Peyer's patch (tissue), 4 donors: ENCODE measurements at regions not wholly inside any gene's neighbourhood (a gene's known extent, or its start where the extent isn't known, plus 50 kb on each side); places are given as distances from the start of the nearest gene placed in this dataset.

Experiments used
- DNase-seq, 3 donors: peaks; one replicate each; pipeline ENCODE4 v3.0.0-alpha.2; 2017 to 2019
- H3K27ac ChIP-seq, 4 donors: fragments of 200-600 bp; sonication (generic); one replicate each; pipeline ENCODE4 v1.5.1; 2016 to 2019
- H3K27me3 ChIP-seq, 2 donors: fragments of 200-600 bp; sonication (generic); one replicate each; pipeline ENCODE4 v1.5.1; 2019
- H3K36me3 ChIP-seq, 3 donors: fragments of 200-600 bp; sonication (generic); one replicate each; pipeline ENCODE4 v1.5.1; 2016 to 2019
- H3K4me1 ChIP-seq, 4 donors: fragments of 200-600 bp; sonication (generic); one replicate each; pipeline ENCODE4 v1.5.1; 2016 to 2019
- H3K4me3 ChIP-seq, 4 donors: fragments of 200-600 bp; sonication (generic); 1 replicate in 3 of 4; 2 replicates in 1 of 4; pipeline ENCODE4 v1.5.1; 2016 to 2019; ENCODE audit warnings: mild to moderate bottlenecking in 1 of 4
- H3K9me3 ChIP-seq, 4 donors: fragments of 200-600 bp; sonication (generic); one replicate each; pipeline ENCODE4 v1.5.1; 2016 to 2019; ENCODE audit warnings: mild to moderate bottlenecking in 1 of 4
- POLR2A ChIP-seq, 2 donors: fragments of 450-650 bp; IDR thresholded peaks; one replicate each; pipeline ENCODE4 v1.5.1; 2017; ENCODE audit warnings: antibody characterized with exemption in 2 of 2, mild to moderate bottlenecking in 2 of 2, moderate library complexity in 2 of 2
- TF ChIP-seq, protein P1 (sequence below), 6 experiments: fragments of 450-650 bp in 4 of 6; fragments of 200-600 bp in 2 of 6; sonication (generic) in 1 of 6; IDR thresholded peaks; one replicate each; pipeline ENCODE4 v1.5.1; 2017 to 2019; ENCODE audit warnings: antibody characterized with exemption in 6 of 6, mild to moderate bottlenecking in 3 of 6, moderate library complexity in 1 of 6

DNA sequence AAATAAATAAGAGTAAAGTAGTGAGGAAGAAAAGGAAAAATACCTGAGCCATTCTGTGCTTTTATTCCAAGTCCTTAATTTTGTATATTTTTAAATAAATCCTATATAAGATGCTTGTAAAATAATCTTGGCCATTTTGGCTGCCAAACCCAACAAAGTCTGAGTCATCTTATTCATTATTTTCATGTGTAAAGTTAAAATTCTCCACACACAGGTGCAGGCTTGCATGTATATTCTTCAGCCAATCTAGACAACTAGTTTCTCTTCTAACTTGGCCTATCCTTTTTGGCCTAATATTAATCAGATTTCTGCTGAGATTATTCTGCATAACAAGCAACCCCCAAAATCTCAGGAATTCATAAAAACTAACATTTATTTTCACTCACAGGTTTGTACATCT, 189.8 kb upstream of the ATP11B start:
- TF ChIP-seq POLR2A (IDR thresholded peaks at IDR 0.05) = no peak
- TF ChIP-seq, protein P1, sequence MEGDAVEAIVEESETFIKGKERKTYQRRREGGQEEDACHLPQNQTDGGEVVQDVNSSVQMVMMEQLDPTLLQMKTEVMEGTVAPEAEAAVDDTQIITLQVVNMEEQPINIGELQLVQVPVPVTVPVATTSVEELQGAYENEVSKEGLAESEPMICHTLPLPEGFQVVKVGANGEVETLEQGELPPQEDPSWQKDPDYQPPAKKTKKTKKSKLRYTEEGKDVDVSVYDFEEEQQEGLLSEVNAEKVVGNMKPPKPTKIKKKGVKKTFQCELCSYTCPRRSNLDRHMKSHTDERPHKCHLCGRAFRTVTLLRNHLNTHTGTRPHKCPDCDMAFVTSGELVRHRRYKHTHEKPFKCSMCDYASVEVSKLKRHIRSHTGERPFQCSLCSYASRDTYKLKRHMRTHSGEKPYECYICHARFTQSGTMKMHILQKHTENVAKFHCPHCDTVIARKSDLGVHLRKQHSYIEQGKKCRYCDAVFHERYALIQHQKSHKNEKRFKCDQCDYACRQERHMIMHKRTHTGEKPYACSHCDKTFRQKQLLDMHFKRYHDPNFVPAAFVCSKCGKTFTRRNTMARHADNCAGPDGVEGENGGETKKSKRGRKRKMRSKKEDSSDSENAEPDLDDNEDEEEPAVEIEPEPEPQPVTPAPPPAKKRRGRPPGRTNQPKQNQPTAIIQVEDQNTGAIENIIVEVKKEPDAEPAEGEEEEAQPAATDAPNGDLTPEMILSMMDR (IDR thresholded peaks at IDR 0.05) = no peak
- H3K4me3 ChIP-seq = no peak overlapping the region
- no peak overlapping the region for H3K27ac ChIP-seq
- H3K36me3 ChIP-seq = no peaks in the 10 kb centered on the region
- DNase-seq = no peak
- H3K9me3 ChIP-seq = no peaks in the 10 kb centered on the region
- H3K27me3 ChIP-seq = no peaks in the 10 kb centered on the region
- H3K4me1 ChIP-seq = peaks cover 0 to 14% (median 1%) of the 10 kb centered on the region in 4 donors

DNA sequence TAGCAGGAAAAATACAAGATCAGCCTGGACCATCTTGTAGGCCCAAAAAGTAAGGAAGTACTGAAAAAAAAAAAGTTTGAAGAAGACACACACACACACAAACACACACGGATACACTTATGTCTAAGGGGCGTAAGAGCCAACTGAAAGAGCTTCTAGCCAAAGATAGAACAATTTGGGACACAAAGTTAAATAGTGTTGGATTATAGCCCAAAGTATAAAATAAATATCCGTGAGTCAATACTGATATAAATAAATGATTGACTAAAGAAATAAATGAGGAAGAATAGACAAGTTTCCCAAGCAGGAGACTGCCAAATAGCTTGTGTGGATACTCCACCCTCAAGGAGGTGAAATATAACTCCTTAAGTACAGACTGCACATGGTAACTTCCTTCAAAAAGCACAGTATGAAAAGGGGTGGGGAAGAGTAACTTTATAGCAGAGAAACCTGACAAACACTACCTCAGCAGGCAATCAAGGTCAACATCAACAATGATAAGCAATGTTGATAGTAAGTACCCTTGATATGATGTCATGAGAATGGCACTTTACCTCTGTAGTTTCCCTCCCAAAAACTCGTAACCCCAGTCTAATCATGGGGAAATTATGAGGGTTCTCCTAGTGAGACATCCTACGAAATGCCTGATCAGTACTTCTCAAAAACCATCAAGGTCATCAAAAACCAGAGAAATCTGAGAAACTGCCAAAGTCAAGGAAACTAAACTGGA, 187.3 kb upstream of the ATP11B start:
- Histone ChIP-seq H3K4me1 (peaks cover 0 to 35% (median 3%) of the 10 kb centered on the region in 4 donors), H3K36me3 (no peaks in the 10 kb centered on the region), H3K4me3 (no peak overlapping the region), H3K27ac (peak overlapping the region in 3 of 4 donors; percentile 38 to 74 (median 49)), H3K9me3 (no peaks in the 10 kb centered on the region), H3K27me3 (no peaks in the 10 kb centered on the region)
- no peak for DNase-seq
- no peak for TF ChIP-seq POLR2A (IDR thresholded peaks at IDR 0.05)
- TF ChIP-seq, protein P1 (IDR thresholded peaks at IDR 0.05) = no peak

DNA sequence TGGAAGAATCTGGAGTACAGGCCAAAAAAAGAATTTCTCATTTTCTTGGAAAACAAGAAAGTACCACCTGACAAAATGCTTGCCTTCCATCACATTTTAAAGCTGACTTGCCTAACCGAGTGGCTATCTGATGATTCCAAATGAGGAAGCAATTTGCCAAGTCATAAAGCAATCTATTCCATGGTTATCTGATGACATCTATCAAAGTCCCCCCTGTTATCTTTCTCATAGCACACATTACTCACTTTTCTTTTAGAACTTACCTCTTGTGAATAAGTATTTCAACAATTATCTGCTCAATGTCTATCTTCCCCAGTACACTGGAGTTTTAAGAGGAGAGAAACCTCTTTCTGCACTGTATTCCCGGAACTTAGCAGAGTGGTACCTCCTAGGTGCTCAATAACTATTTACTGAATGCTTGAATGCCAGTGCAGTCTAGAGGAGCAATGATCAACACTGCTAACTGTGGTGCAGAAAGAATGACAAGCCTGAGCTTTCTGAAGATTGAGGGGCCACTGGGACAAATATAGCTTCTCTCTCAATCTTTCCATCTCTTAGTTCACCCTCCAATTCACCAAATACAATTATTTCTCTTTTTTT, 186.3 kb upstream of the ATP11B start:
- DNase-seq = no peak
- Histone ChIP-seq H3K27ac (peak overlapping the region in 2 of 4 donors; percentile 41 to 53), H3K4me1 (peaks cover 0 to 35% (median 3%) of the 10 kb centered on the region in 4 donors), H3K27me3 (no peaks in the 10 kb centered on the region), H3K9me3 (no peaks in the 10 kb centered on the region), H3K36me3 (no peaks in the 10 kb centered on the region), H3K4me3 (no peak overlapping the region)
- TF ChIP-seq, protein P1 (IDR thresholded peaks at IDR 0.05) = no peak
- no peak for TF ChIP-seq POLR2A (IDR thresholded peaks at IDR 0.05)

DNA sequence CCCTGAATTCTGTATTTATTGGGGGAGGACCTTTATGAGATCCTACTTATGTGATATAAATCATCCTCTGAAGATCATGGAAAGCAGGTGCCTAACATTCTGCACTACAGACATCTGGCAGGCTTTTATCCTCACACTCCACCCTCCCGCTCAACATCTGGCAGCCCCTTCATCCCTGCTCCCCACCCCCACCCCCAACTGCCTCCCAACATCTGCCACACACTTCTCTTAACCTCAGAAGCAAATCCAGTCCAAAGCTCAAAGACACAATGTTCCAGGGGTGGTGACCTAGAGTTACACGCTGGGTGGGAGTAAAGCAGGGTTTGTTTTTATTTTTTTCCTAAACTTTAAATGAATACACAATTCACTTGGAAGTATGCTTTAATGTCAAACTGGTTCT, 184.5 kb upstream of the ATP11B start:
- Histone ChIP-seq H3K4me3 (no peak overlapping the region), H3K27ac (peak overlapping the region in 2 of 4 donors; percentile 64 to 73), H3K27me3 (no peaks in the 10 kb centered on the region), H3K4me1 (peaks cover 0 to 35% (median 3%) of the 10 kb centered on the region in 4 donors), H3K36me3 (no peaks in the 10 kb centered on the region), H3K9me3 (no peaks in the 10 kb centered on the region)
- TF ChIP-seq, protein P1 (IDR thresholded peaks at IDR 0.05) = no peak
- no peak for TF ChIP-seq POLR2A (IDR thresholded peaks at IDR 0.05)
- DNase-seq = peak in 1 of 3 donors; percentile 49

DNA sequence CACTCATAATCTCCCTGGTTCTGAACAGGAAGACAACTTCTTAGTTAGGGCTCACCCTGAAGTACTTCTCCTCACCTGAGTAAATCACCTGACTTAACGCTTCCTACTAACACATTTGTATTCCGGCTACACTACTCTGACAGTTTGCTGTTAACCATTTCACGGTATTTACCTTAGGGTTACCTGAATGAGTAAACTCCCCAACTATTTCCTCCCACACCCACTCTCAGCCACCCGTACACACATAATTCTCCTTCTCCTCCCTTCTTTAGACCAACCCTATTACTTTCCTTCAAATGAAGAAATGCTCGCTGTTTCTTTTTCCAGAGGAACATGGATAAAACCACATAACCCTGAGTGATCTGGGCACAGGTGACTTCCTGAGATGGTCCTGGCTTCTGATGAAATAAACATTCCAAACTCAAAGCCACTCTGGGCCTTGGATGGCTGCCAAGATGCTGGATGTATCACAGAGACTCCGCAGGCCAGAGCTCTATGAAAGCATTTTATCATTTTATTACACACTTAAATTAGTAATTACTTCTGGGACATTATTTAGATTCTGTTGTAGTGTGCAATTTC, 183.6 kb upstream of the ATP11B start:
- peak overlapping the region in 2 of 4 donors; percentile 64 to 73 for H3K27ac ChIP-seq
- no peaks in the 10 kb centered on the region for H3K36me3 ChIP-seq
- H3K27me3 ChIP-seq = no peaks in the 10 kb centered on the region
- peak in 2 of 3 donors; percentile 64 to 82 for DNase-seq
- TF ChIP-seq, protein P1 (IDR thresholded peaks at IDR 0.05) = peak in 3 of 6 experiments; percentile 10 to 22 (median 16)
- no peak for TF ChIP-seq POLR2A (IDR thresholded peaks at IDR 0.05)
- H3K4me3 ChIP-seq = no peak overlapping the region
- H3K9me3 ChIP-seq = no peaks in the 10 kb centered on the region
- peaks cover 0 to 35% (median 3%) of the 10 kb centered on the region in 4 donors for H3K4me1 ChIP-seq
